OCI-LY7 (cell line): ENCODE measurements at regions not wholly inside any gene's neighbourhood (a gene's known extent, or its start where the extent isn't known, plus 50 kb on each side); places are given as distances from the start of the nearest gene placed in this dataset.

Experiments used
- BruUV-seq: library from RNA; stranded (reverse); fragments of 400-500 nt; replicated peaks from 2 replicates; lab custom pipeline; 2021; lab: Mats Ljungman, UMichigan
- CTCF ChIA-PET: fragments of 300-600 bp; sonication (Branson Sonifier 250); formaldehyde crosslinking; loops from one replicate; lab custom pipeline; 2022; ENCODE audit warnings: antibody characterized with exemption; ENCODE audit not compliant: unreplicated experiment; lab: Charles Lee
- POLR2A ChIA-PET: fragments of 300-600 bp; sonication (Branson Sonifier 250); formaldehyde crosslinking; loops from one replicate; lab custom pipeline; 2022; ENCODE audit warnings: antibody characterized with exemption; lab: Charles Lee
- DNase-seq: peaks from one replicate; pipeline ENCODE4 v3.0.0-alpha.2; 2015; ENCODE audit warnings: low spot score
- H2AFZ ChIP-seq: fragments of 200-600 bp; sonication (generic), shearing (Covaris generic); 2 replicates; pipeline ENCODE4 v1.6.1; 2014; ENCODE audit warnings: mild to moderate bottlenecking, antibody characterized with exemption, low read length, moderate library complexity
- H3K27ac ChIP-seq: fragments of 200-600 bp; sonication (generic); 2 replicates; pipeline ENCODE4 v1.5.1; 2014; ENCODE audit warnings: mixed run types, low read depth, mild to moderate bottlenecking, moderate library complexity, low read length, inconsistent platforms; ENCODE audit not compliant: poor library complexity, severe bottlenecking
- H3K36me3 ChIP-seq: fragments of 200-600 bp; sonication (generic); 2 replicates; pipeline ENCODE4 v1.6.1; 2014; ENCODE audit warnings: mild to moderate bottlenecking, antibody characterized with exemption, low read length, moderate library complexity, mixed read lengths; ENCODE audit not compliant: insufficient read depth
- H3K4me1 ChIP-seq: fragments of 200-600 bp; sonication (generic); 2 replicates; pipeline ENCODE4 v1.5.1; 2014; ENCODE audit warnings: mild to moderate bottlenecking, low read length; ENCODE audit not compliant: insufficient read depth, poor library complexity, severe bottlenecking
- H3K4me2 ChIP-seq: fragments of 200-600 bp; sonication (generic); 2 replicates; pipeline ENCODE4 v1.6.1; 2014; ENCODE audit warnings: mild to moderate bottlenecking, low read length
- H3K4me3 ChIP-seq: fragments of 200-600 bp; sonication (generic); 2 replicates; pipeline ENCODE4 v1.5.1; 2014; ENCODE audit warnings: mild to moderate bottlenecking, low read depth, low read length; ENCODE audit not compliant: poor library complexity, severe bottlenecking
- H3K79me2 ChIP-seq: fragments of 200-600 bp; sonication (generic); 2 replicates; pipeline ENCODE4 v1.6.1; 2016; ENCODE audit warnings: low read depth, mild to moderate bottlenecking, low read length, moderate library complexity, mixed read lengths; ENCODE audit not compliant: insufficient read depth
- H3K9me2 ChIP-seq: fragments of 200-600 bp; sonication (generic); 2 replicates; pipeline ENCODE4 v1.6.1; 2016; ENCODE audit warnings: mild to moderate bottlenecking, low read length, mixed read lengths; ENCODE audit not compliant: insufficient read depth
- H3K9me3 ChIP-seq: fragments of 200-600 bp; sonication (generic); 2 replicates; pipeline ENCODE4 v1.6.1; 2014; ENCODE audit warnings: mild to moderate bottlenecking, mixed run types, low read length, mixed read lengths
- H4K20me1 ChIP-seq: fragments of 200-600 bp; sonication (generic); 2 replicates; pipeline ENCODE4 v1.6.1; 2014; ENCODE audit warnings: mild to moderate bottlenecking, antibody characterized with exemption, low read length, moderate library complexity, mixed read lengths; ENCODE audit not compliant: insufficient read depth
- CTCF ChIP-seq: fragments of 200-600 bp; sonication (generic); conservative IDR thresholded peaks from 2 replicates; pipeline ENCODE4 v1.5.1; 2014; ENCODE audit warnings: mild to moderate bottlenecking, antibody characterized with exemption, low read length, moderate library complexity, mixed read lengths
- EZH2phosphoT487 ChIP-seq: fragments of 200-600 bp; sonication (generic); IDR thresholded peaks from 2 replicates; pipeline ENCODE4 v1.6.1; 2018; ENCODE audit warnings: low read depth, borderline replicate concordance, mild to moderate bottlenecking, mixed run types, antibody characterized with exemption, low read length, moderate library complexity, mixed read lengths
- intact Hi-C: fragments of 100-400 bp; cut with micrococcal nuclease; formaldehyde crosslinking; loops from one replicate; pipeline ENCODE4 v1.10.0; 2022; ENCODE audit not compliant: unreplicated experiment

DNA sequence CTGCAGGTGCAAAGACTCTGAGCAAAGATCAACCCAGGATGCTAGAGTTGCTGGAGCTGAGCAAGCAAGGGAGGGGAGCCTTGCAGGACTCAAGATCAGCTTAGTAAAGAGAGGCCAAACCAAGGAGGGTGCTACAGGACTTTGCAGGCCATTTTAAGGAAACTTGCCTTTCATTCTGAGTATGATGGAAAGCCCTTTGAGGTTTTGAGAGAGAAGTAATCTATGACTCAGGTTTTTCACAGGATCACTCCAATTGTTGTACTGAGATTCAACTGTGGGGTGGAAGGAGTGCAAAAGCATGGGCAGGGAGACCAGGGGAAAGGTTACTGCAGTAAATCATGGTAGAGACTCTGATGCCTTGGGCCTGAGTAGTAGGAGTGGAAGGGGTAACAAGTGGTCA lies 260.4 kb upstream of the GPR149 start:
- no peaks in the 10 kb centered on the region for H4K20me1 ChIP-seq
- H3K4me3 ChIP-seq, result no peak overlapping the region
- TF ChIP-seq CTCF, result no peak
- TF ChIP-seq EZH2phosphoT487, result no peak
- no peaks in the 10 kb centered on the region for H3K4me1 ChIP-seq
- no peaks in the 10 kb centered on the region for H3K9me3 ChIP-seq
- H3K36me3 ChIP-seq, result no peaks in the 10 kb centered on the region
- H3K27ac ChIP-seq, result no peak overlapping the region
- H3K79me2 ChIP-seq, result no peaks in the 10 kb centered on the region
- no TSS peak for BruUV-seq
- no peak overlapping the region for H2AFZ ChIP-seq
- H3K4me2 ChIP-seq, result no peak overlapping the region
- POLR2A ChIA-PET, result interaction anchor here (0.7 kb wide), 1 partner anchor 98 kb away, joined by 3 read pairs; no protein-coding TSS in a partner anchor
- CTCF ChIA-PET, result no interaction called here
- DNase-seq, result no peak
- intact Hi-C loops, result no loop called here
- no peaks in the 10 kb centered on the region for H3K9me2 ChIP-seq

DNA sequence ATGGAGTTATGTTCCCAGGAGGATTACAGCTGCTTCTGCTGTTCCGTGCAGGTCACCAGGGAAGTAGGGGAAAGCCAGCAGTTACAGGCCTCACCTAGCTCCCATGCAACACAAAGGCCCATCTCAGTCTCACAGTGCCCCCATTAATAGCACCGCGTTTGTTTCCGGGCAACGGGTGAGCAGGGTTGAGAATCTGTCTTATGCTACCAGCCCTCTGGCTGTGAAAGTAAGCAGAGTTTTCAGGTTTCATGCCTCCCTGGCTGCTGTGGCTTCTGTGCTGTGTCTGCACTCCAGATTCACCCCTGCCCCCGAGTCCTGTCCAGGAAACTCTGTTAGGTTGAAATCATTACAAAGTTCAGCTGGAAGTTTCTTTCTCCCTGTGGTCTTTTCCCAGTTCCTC lies 254.4 kb upstream of the GPR149 start:
- H3K9me2 ChIP-seq, result no peaks in the 10 kb centered on the region
- H3K4me2 ChIP-seq, result no peak overlapping the region
- H3K27ac ChIP-seq, result no peak overlapping the region
- CTCF ChIA-PET, result no interaction called here
- H3K9me3 ChIP-seq, result no peaks in the 10 kb centered on the region
- intact Hi-C loops, result no loop called here
- H3K79me2 ChIP-seq, result no peaks in the 10 kb centered on the region
- H2AFZ ChIP-seq, result no peak overlapping the region
- no peaks in the 10 kb centered on the region for H3K4me1 ChIP-seq
- POLR2A ChIA-PET, result interaction anchor here (1.3 kb wide), 1 partner anchor 10 kb away, joined by 7 read pairs; no protein-coding TSS in a partner anchor
- DNase-seq, result no peak
- H4K20me1 ChIP-seq, result no peaks in the 10 kb centered on the region
- BruUV-seq, result no TSS peak
- no peaks in the 10 kb centered on the region for H3K36me3 ChIP-seq
- H3K4me3 ChIP-seq, result no peak overlapping the region
- no peak for TF ChIP-seq EZH2phosphoT487
- TF ChIP-seq CTCF, result no peak

DNA sequence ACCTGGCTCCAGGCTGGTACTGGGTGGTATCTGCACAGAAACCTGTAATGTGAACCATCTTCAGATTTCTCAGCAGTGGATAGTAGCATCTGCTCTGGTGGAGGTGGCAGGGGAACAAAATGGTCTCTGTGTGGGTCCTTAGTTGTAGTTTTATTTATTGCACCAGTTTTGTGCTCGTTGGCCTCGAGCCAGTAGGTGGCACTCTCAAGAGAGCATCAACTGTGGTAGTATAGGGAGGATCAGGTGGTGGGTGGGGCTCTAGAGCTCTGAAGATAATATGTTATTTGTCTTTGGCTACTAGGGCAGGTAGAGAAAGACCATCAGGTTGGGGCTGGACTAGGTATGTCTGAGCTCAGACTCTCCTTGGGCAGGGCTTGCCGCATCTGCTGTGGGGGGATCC lies 254.0 kb upstream of the GPR149 start:
- no peaks in the 10 kb centered on the region for H3K9me3 ChIP-seq
- H3K9me2 ChIP-seq, result no peaks in the 10 kb centered on the region
- H4K20me1 ChIP-seq, result no peaks in the 10 kb centered on the region
- ChIA-PET POLR2A (no interaction called here), CTCF (no interaction called here)
- H3K4me3 ChIP-seq, result no peak overlapping the region
- intact Hi-C loops, result no loop called here
- no peaks in the 10 kb centered on the region for H3K4me1 ChIP-seq
- no peak overlapping the region for H2AFZ ChIP-seq
- H3K79me2 ChIP-seq, result no peaks in the 10 kb centered on the region
- no peaks in the 10 kb centered on the region for H3K36me3 ChIP-seq
- H3K4me2 ChIP-seq, result no peak overlapping the region
- BruUV-seq, result no TSS peak
- TF ChIP-seq EZH2phosphoT487, result no peak
- TF ChIP-seq CTCF, result peak; percentile 71
- peak; percentile 25 for DNase-seq
- no peak overlapping the region for H3K27ac ChIP-seq
